ENCODE measurements at regions not wholly inside any gene's neighbourhood (a gene's known extent, or its start where the extent isn't known, plus 50 kb on each side); places are given as distances from the start of the nearest gene placed in this dataset.

- no peak for DNase-seq (ENCODE audit: low spot score)
- ATAC-seq, result no peak
Observed at GRCh38 chr3:107251819-107252218, 125.4 kb upstream of the CCDC54 start.

GRCh38 chr3:107256963-107257362, 120.3 kb upstream of the CCDC54 start:
- ATAC-seq (no peak), DNase-seq (ENCODE audit: low spot score) (no peak)

DNA sequence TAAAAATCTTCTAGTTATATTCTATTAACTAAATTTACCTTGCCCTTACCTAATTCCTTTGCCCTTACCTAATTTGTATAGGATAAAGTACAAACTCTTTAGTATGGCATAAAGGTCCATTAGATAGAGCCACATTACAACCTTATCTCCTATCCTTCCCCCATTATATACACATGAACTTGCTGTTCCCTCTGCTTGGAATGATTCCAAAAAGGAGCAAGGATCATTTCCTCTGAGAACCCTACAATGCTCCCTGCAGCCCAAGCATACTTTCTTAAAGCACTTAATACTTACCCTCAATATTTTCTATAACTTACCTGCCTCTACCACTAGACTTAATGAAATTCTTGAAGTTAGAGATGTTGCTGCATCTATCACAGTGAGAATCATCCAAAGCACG, 118.9 kb upstream of the CCDC54 start:
- DNase-seq (ENCODE audit: low spot score) (no peak), ATAC-seq (no peak)

- ATAC-seq (no peak), DNase-seq (ENCODE audit: low spot score) (no peak)
Observed at GRCh38 chr3:107260207-107260606, 117.0 kb upstream of the CCDC54 start.

DNA sequence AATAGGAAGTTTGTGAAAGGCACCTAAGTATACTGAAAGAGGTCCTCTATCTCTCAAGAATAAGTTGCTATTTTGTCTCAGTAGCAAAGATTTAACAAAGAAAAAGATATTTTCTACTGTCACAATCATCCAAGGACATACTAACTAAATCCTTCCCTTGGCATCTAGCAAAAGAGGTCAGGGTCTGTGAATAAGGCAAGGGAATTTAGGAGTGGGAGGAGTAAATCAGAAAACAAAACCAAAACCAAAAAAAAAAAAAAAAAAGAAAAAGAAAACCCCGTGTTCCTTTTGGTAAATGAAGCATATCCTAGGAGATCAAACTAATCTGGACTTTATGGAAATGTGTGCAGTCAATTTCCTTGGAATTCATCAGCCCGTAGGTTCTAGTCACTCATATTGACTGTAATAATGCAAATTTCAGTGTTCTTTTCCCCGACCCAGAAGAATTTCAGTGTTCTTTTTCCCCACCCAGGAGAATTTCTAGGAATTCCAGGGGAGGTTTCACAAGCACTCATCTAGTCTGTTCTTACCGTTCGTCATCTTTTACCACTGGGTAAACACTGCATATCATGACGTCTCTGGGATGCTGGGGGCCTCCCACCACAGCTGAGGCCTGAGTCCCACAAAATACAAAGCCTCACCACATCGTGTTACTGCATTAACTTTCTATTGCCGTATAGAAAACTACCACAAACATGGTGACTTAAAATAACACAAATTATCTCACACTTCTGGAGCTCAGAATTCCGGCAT, 113.8 kb upstream of the CCDC54 start:
- ATAC-seq (no peak), DNase-seq (ENCODE audit: low spot score) (no peak)

DNA sequence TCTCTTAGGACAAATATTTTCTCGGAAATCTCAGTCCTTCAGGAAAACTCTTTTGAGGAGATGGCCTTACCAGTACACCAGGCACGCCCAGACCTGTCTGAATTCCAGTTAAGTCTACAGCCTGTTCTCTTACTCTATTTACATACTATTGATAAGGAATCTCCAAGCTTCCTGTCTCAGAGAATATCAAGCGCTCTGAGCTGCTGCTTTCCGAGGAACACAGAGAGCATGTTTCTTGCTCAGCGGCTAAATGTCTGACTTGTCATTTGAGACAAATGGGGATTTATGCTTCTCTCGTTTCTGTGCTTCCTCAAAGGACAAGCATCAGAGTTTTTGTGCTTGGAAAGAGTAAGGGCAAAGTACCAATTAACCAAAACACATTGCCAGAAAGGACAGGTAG, 112.4 kb upstream of the CCDC54 start:
- no peak for DNase-seq (ENCODE audit: low spot score)
- no peak for ATAC-seq

GRCh38 chr3:107265526-107265925, 111.7 kb upstream of the CCDC54 start:
- DNase-seq (ENCODE audit: low spot score) (no peak), ATAC-seq (no peak)

- ATAC-seq, result no peak
- no peak for DNase-seq (ENCODE audit: low spot score)
Observed at GRCh38 chr3:107268469-107268868, 108.8 kb upstream of the CCDC54 start.

GRCh38 chr3:107269136-107269535, 108.1 kb upstream of the CCDC54 start:
- DNase-seq (ENCODE audit: low spot score), result no peak
- no peak for ATAC-seq

- DNase-seq (ENCODE audit: low spot score), result no peak
- peak; percentile 87 for ATAC-seq
Observed at GRCh38 chr3:107271787-107272387, 105.4 kb upstream of the CCDC54 start.

GRCh38 chr3:107272471-107272870, 104.8 kb upstream of the CCDC54 start:
- DNase-seq (ENCODE audit: low spot score) (no peak), ATAC-seq (no peak)

GRCh38 chr3:107272885-107273284, 104.4 kb upstream of the CCDC54 start:
- ATAC-seq, result no peak
- no peak for DNase-seq (ENCODE audit: low spot score)

DNA sequence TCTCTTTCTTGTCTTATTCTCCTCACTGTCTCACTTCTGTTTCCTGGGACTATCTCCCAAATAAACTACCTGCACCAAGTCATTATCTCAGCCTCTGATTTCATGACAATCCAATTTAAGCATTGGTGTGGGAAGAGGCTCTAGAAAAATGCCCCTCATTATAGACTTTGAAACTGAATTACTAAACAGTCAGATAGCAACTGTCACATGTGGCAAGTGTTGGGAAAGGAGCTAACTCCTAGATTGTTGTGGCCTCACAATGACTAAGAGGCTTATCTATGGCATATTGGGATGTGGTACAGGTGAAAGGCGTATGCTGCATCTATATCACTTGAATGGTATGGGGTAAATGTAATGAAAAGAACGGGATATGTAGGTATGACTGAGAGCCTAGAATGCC, 103.5 kb upstream of the CCDC54 start:
- ATAC-seq, result no peak
- DNase-seq (ENCODE audit: low spot score), result no peak

DNA sequence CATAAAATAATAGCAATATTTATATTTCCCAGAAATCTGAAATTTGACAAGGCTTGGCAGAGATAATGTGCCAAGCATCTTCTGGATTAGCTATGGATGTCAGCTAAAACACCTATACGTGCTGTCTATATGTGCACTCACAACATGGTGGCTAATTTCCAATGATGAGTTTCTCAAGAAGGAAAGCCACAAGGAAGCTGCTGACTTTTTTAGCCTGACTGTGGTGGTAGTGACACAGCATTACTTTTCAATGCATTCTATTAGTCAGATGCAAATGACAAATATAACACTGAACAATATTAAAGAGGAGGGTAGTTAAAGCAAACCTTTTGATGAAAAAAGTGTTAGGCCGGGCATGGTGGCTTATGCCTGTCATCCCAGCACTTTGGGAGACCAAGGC, 101.7 kb upstream of the CCDC54 start:
- ATAC-seq (no peak), DNase-seq (ENCODE audit: low spot score) (no peak)

GRCh38 chr3:107283948-107284347, 93.3 kb upstream of the CCDC54 start:
- no peak for ATAC-seq

GRCh38 chr3:107284612-107285011, 92.6 kb upstream of the CCDC54 start:
- ATAC-seq (no peak), DNase-seq (ENCODE audit: low spot score) (no peak)

More at GRCh38 chr3:107283948-107284347, 93.3 kb upstream of the CCDC54 start:
- DNase-seq (ENCODE audit: low spot score), result no peak

DNA sequence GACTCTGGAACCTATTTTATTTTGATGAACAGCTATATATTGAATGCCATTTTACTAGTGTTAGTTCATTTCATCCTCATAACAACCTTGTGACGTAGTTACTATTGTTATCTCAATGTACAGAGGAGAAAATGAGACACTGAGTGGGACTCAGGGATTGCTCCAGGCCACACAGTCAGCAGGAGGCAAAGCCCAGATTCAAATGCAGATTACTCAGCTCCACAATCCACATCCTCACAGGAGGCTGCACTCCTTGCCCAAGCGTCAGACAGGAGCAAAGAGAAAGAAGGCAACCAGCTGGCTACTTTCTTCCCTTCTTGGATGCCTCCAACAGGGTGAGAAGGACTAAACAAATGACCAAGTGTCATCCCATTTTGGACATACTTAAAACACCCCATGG, 92.0 kb upstream of the CCDC54 start:
- ATAC-seq (no peak), DNase-seq (ENCODE audit: low spot score) (no peak)

GRCh38 chr3:107289354-107289753, 87.9 kb upstream of the CCDC54 start:
- no peak for ATAC-seq

DNA sequence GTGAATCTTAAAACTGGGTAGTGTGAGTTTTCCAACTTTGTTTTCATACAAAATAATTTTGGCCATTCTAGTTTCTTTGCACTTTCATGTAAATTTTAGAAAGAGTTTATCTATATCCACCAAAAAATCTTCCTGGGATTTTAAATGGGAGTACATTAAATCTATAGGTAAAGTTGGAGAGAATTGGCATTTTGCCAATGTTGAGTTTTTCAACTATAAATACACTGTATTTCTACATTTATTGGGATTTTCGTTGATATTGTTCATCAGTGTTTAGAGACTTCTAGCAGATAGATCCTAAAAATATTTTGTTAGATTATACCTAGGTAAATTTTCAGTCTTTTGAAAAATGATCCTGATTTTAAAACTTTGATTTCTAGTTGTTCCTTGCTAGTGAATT, 83.1 kb upstream of the CCDC54 start:
- ATAC-seq, result no peak

More at GRCh38 chr3:107289354-107289753, 87.9 kb upstream of the CCDC54 start:
- no peak for DNase-seq (ENCODE audit: low spot score)

DNA sequence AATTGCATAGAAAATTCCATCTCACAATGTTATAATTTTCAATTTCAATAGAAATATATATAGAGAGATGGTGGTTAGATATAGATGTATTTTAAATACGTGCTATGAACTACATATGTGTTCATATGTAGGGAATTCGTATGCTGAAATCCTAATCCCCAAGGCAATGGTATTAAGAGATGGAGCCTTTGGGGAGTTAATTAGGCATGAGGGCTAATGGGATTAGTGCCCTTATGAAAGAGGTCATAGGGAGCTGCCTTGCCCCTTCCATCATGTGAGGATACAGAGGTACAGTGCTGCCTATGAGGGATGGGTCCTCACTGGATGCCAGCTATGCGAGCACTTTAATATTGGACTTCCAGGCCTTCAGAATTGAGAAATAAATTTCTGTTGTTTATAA, 79.6 kb upstream of the CCDC54 start:
- ATAC-seq (no peak), DNase-seq (ENCODE audit: low spot score) (no peak)

More for the DNA sequence above, 83.1 kb upstream of the CCDC54 start:
- DNase-seq (ENCODE audit: low spot score), result no peak

DNA sequence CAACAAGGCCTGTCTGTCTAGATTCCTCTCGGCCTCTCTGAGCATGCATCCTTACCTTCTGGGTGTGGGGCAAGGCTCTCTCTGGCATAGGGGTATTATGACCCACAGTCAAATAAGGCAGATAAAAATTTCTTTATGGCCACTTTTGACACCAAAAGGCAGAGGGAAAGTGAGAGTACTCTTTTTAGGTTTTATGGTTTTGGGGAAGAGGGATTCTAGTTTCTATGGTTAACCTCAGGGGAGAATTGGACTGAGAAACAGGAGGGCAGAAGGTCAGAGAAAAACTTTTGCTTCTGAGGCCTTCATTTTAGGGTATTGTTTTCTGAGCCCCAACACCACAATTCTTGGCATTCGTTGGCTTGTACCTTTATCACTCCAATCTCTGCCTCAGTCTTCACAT, 70.0 kb upstream of the CCDC54 start:
- no peak for DNase-seq (ENCODE audit: low spot score)
- ATAC-seq, result no peak

DNA sequence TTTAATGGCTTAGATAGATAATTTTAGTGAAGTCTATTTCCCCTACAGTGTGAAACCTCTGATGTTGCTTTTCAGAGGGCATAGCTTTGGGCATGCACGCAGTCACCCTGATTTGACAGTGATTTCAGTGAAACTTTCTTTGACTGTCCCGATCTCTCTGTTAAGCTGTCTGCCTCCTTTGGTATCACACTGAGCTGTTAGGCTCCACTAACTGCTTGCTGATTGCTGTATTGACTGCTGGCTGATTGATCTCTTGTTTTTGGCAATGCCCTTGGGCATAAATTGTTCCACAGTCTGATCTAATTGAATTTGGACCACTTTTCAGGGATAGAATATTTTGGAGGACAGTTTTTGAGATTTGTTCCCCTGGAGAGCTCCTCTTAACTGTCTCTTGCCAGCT, 68.5 kb upstream of the CCDC54 start:
- ATAC-seq, result no peak
- no peak for DNase-seq (ENCODE audit: low spot score)

GRCh38 chr3:107309312-107309711, 67.9 kb upstream of the CCDC54 start:
- DNase-seq (ENCODE audit: low spot score), result no peak
- no peak for ATAC-seq
